MCF 10A (cell line): ENCODE measurements at regions not wholly inside any gene's neighbourhood (a gene's known extent, or its start where the extent isn't known, plus 50 kb on each side); places are given as distances from the start of the nearest gene placed in this dataset.

Experiments
- BruUV-seq: library from RNA; stranded (reverse); fragments of 400-500 nt; replicated peaks from 2 replicates; lab custom pipeline; 2021; lab: Mats Ljungman, UMichigan
- CTCF ChIA-PET: fragments of 300-600 bp; sonication (Branson Sonifier 250); formaldehyde crosslinking; extraction: SDS; loops from one replicate; lab custom pipeline; 2021; ENCODE audit warnings: antibody characterized with exemption, inconsistent platforms; lab: Yijun Ruan, JAX
- POLR2A ChIA-PET: fragments of 300-600, 350-650 bp; sonication (Branson Sonifier 250); formaldehyde crosslinking; extraction: SDS; loops from one replicate; lab custom pipeline; 2020; ENCODE audit warnings: antibody characterized with exemption, inconsistent platforms; lab: Yijun Ruan, JAX
- DNase-seq: peaks from one replicate; pipeline ENCODE4 v3.0.0-alpha.2; 2018; ENCODE audit not compliant: unreplicated experiment
- H3K27ac Mint-ChIP-seq: one replicate; pipeline ENCODE4 v1.8.0; 2022; ENCODE audit warnings: mild to moderate bottlenecking, low read depth, mixed read lengths; ENCODE audit not compliant: unreplicated experiment
- H3K27me3 Mint-ChIP-seq: one replicate; pipeline ENCODE4 v1.8.0; 2022; ENCODE audit warnings: mixed read lengths; ENCODE audit not compliant: insufficient read depth, unreplicated experiment
- H3K36me3 Mint-ChIP-seq: one replicate; pipeline ENCODE4 v1.8.0; 2022; ENCODE audit warnings: mild to moderate bottlenecking, moderate library complexity, mixed read lengths; ENCODE audit not compliant: insufficient read depth, unreplicated experiment
- H3K4me1 Mint-ChIP-seq: one replicate; pipeline ENCODE4 v1.8.0; 2022; ENCODE audit warnings: mixed read lengths; ENCODE audit not compliant: insufficient read depth, unreplicated experiment
- H3K4me3 Mint-ChIP-seq: one replicate; pipeline ENCODE4 v1.8.0; 2022; ENCODE audit warnings: mild to moderate bottlenecking, moderate library complexity, mixed read lengths; ENCODE audit not compliant: unreplicated experiment
- H3K9me3 Mint-ChIP-seq: one replicate; pipeline ENCODE4 v1.8.0; 2022; ENCODE audit warnings: mixed read lengths; ENCODE audit not compliant: unreplicated experiment
- CTCF ChIP-seq: fragments of 200-600 bp; IDR thresholded peaks from one replicate; pipeline ENCODE4 v1.8.0; 2022; ENCODE audit warnings: antibody characterized with exemption, mild to moderate bottlenecking; ENCODE audit not compliant: unreplicated experiment
- intact Hi-C: fragments of 100-400 bp; cut with micrococcal nuclease; formaldehyde crosslinking; loops from 2 replicates; pipeline ENCODE4 v1.14.1; 2022

- Mint-ChIP-seq H3K27me3 (no peaks in the 10 kb centered on the region), H3K36me3 (peaks cover 7% of the 10 kb centered on the region), H3K4me3 (no peak overlapping the region), H3K4me1 (peaks cover 40% of the 10 kb centered on the region), H3K9me3 (no peaks in the 10 kb centered on the region), H3K27ac (peak overlapping the region; percentile 89)
- CTCF ChIA-PET, result no interaction called here
- BruUV-seq, result no TSS peak
- peak; percentile 33 for DNase-seq
- intact Hi-C loops, result loop anchor here (5.0 kb wide), 1 partner anchor 44 kb away; no protein-coding TSS in a partner anchor
- POLR2A ChIA-PET, result interaction anchor here (1.0 to 1.7 kb wide), 3 partner anchors 9 to 92 kb away, joined by 3 read pairs; no protein-coding TSS in a partner anchor
- TF ChIP-seq CTCF, result no peak
Measured at GRCh38 chr6:113351173-113351834, 505.8 kb upstream of the MARCKS start.

DNA sequence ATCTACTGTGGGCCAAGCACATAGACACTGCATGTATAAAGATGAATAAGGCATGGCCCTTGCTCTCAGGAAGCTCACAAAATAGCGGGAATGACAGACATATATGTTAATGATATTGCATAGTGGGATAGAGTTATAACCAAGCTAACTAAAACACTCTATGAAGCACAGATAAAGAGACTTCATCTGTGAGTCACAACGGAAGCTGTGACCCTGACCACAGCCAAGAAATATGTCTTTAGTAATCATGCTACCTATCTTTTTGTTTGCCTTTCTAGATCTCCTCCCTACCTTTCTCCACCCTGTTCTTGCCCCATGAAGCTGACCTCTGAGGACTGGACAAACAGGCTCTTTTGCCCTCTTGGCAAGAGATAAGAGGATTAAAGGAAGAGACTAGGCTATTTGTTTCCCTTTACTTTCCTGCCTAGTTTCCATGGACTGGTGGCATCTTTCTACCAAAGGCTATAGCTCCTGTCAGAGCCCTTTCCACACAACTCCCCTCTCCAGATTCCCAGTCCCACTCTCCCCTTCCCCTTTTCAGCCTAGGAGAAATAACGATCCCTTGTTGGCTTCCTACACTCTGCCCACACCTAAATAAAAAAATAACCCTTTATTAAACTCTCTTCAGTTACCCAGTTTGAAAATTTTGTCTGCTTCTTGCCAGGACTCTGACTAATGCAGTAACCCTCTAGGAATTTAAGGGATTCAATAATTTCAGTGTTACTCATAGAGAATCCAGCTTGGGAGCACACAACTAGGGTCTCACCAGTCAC lies 504.9 kb upstream of the MARCKS start:
- POLR2A ChIA-PET, result interaction anchor here (0.5 to 1.7 kb wide), 4 partner anchors 8 to 91 kb away, joined by 3 read pairs; no protein-coding TSS in a partner anchor
- H3K4me3 Mint-ChIP-seq, result peak overlapping the region; percentile 7
- DNase-seq, result peak; percentile 70
- TF ChIP-seq CTCF, result no peak
- H3K4me1 Mint-ChIP-seq, result peaks cover 40% of the 10 kb centered on the region
- H3K9me3 Mint-ChIP-seq, result no peaks in the 10 kb centered on the region
- no peaks in the 10 kb centered on the region for H3K27me3 Mint-ChIP-seq
- intact Hi-C loops, result loop anchor here (5.0 kb wide), 1 partner anchor 45 kb away; no protein-coding TSS in a partner anchor
- CTCF ChIA-PET, result interaction anchor here (0.6 kb wide), 1 partner anchor 885 kb away, joined by 3 read pairs; no protein-coding TSS in a partner anchor
- H3K36me3 Mint-ChIP-seq, result peaks cover 7% of the 10 kb centered on the region
- H3K27ac Mint-ChIP-seq, result peak overlapping the region; percentile 89
- TSS peak; percentile 24 for BruUV-seq

GRCh38 chr6:113352831-113353230 lies 504.3 kb upstream of the MARCKS start:
- no peak for DNase-seq

More at GRCh38 chr6:113352831-113353230, 504.3 kb upstream of the MARCKS start:
- Mint-ChIP-seq H3K27ac (peak overlapping the region; percentile 89), H3K4me1 (peaks cover 40% of the 10 kb centered on the region), H3K4me3 (peak overlapping the region; percentile 7), H3K36me3 (peaks cover 7% of the 10 kb centered on the region), H3K9me3 (no peaks in the 10 kb centered on the region), H3K27me3 (no peaks in the 10 kb centered on the region)
- ChIA-PET POLR2A (interaction anchor here (1.7 kb wide), 1 partner anchor 8 kb away, joined by 3 read pairs; no protein-coding TSS in a partner anchor), CTCF (interaction anchor here (0.6 kb wide), 1 partner anchor 886 kb away, joined by 3 read pairs; no protein-coding TSS in a partner anchor)
- no peak for TF ChIP-seq CTCF
- intact Hi-C loops, result loop anchor here (5.0 kb wide), 1 partner anchor 46 kb away; no protein-coding TSS in a partner anchor
- BruUV-seq, result no TSS peak
